Hippocampal formation (tissue), 2 donors: ENCODE measurements at regions not wholly inside any gene's neighbourhood (a gene's known extent, or its start where the extent isn't known, plus 50 kb on each side); places are given as distances from the start of the nearest gene placed in this dataset.

Experiments used
- DNase-seq, 2 donors: peaks; one replicate each; lab custom pipeline; 2025; lab: John Stamatoyannopoulos, UW

GRCh38 chr22:49197986-49198704 is 629.5 kb downstream of the BRD1 start:
- DNase-seq = no peak

GRCh38 chr22:49197505-49197904 is 630.2 kb downstream of the BRD1 start:
- peak in 1 of 2 donors; percentile 13 for DNase-seq

GRCh38 chr22:49196046-49196511 is 631.6 kb downstream of the BRD1 start:
- DNase-seq = no peak

- no peak for DNase-seq
Observed at GRCh38 chr22:49195636-49196035, 632.0 kb downstream of the BRD1 start.

GRCh38 chr22:49193901-49194465 is 633.7 kb downstream of the BRD1 start:
- no peak for DNase-seq

GRCh38 chr22:49193348-49193747 is 634.3 kb downstream of the BRD1 start:
- DNase-seq = no peak

- no peak for DNase-seq
Observed at GRCh38 chr22:49192857-49193250, 634.8 kb downstream of the BRD1 start.

GRCh38 chr22:49192180-49192856 is 635.4 kb downstream of the BRD1 start:
- DNase-seq = no peak

GRCh38 chr22:49191506-49191980 is 636.1 kb downstream of the BRD1 start:
- no peak for DNase-seq

- DNase-seq = no peak
Observed at GRCh38 chr22:49190816-49191505, 636.7 kb downstream of the BRD1 start.

- no peak for DNase-seq
Observed at GRCh38 chr22:49189871-49190270, 637.8 kb downstream of the BRD1 start.

- no peak for DNase-seq
Observed at GRCh38 chr22:49188591-49188990, 639.1 kb downstream of the BRD1 start.

GRCh38 chr22:49188091-49188490 is 639.6 kb downstream of the BRD1 start:
- DNase-seq = no peak

GRCh38 chr22:49186762-49187161 is 640.9 kb downstream of the BRD1 start:
- no peak for DNase-seq

GRCh38 chr22:49186293-49186692 is 641.4 kb downstream of the BRD1 start:
- DNase-seq = no peak

- DNase-seq = no peak
Observed at GRCh38 chr22:49185312-49185969, 642.2 kb downstream of the BRD1 start.

GRCh38 chr22:49184736-49185135 is 642.9 kb downstream of the BRD1 start:
- no peak for DNase-seq

- DNase-seq = no peak
Observed at GRCh38 chr22:49183826-49184216, 643.9 kb downstream of the BRD1 start.

- DNase-seq = no peak
Observed at GRCh38 chr22:49183208-49183825, 644.4 kb downstream of the BRD1 start.

GRCh38 chr22:49182416-49182815 is 645.3 kb downstream of the BRD1 start:
- DNase-seq = no peak

GRCh38 chr22:49181942-49182341 is 645.7 kb downstream of the BRD1 start:
- no peak for DNase-seq
